Right lobe of liver (tissue), 6 donors: ENCODE measurements at regions not wholly inside any gene's neighbourhood (a gene's known extent, or its start where the extent isn't known, plus 50 kb on each side); places are given as distances from the start of the nearest gene placed in this dataset.
A peak's percentile ranks its signal among the peaks of the same experiment; 100 is the strongest.

Experiments
- ATAC-seq, 4 donors: fragments of 200-7000 bp; cut with Tn5 transposase; one replicate each; pipeline ENCODE4 v1.9.1; 2020; ENCODE audit warnings: mild to moderate bottlenecking in 4 of 4, moderate library complexity in 4 of 4
- DNase-seq, 3 donors: peaks; one replicate each; pipeline ENCODE4 v3.0.0-alpha.2; 2020
- H3K27ac ChIP-seq, 3 donors: fragments of 200-600 bp; one replicate each; pipeline ENCODE4 v1.8.0; 2022
- H3K27me3 ChIP-seq, 2 donors: fragments of 200-600 bp; one replicate each; pipeline ENCODE4 v1.8.0; 2022
- H3K36me3 ChIP-seq, 4 donors: fragments of 200-600 bp; sonication (generic) in 1 of 4; one replicate each; pipeline versions ENCODE4 v1.5.1 to v1.8.0; 2017 to 2022; ENCODE audit warnings: control low read depth in 1 of 4
- H3K4me1 ChIP-seq, 4 donors: fragments of 200-600 bp; sonication (generic) in 1 of 4; one replicate each; pipeline versions ENCODE4 v1.5.1 to v1.8.0; 2017 to 2022; ENCODE audit warnings: control low read depth in 1 of 4
- H3K4me3 ChIP-seq, 3 donors: fragments of 200-600 bp; one replicate each; pipeline ENCODE4 v1.8.0; 2022
- H3K9me3 ChIP-seq, 4 donors: fragments of 200-600 bp; sonication (generic) in 1 of 4; one replicate each; pipeline versions ENCODE4 v1.5.1 to v1.8.0; 2017 to 2022; ENCODE audit warnings: control low read depth in 1 of 4
- POLR2A ChIP-seq: fragments of 450-650 bp; IDR thresholded peaks from one replicate; pipeline ENCODE4 v1.6.1; 2017; ENCODE audit warnings: antibody characterized with exemption, mild to moderate bottlenecking
- whole genome bisulfite sequencing: methylation state at CpG from one replicate; pipeline ENCODE4 v1.1.6; 2018; ENCODE audit warnings: low coverage, low lambda C conversion rate; ENCODE audit not compliant: insufficient coverage; ENCODE audit errors: missing lambda C conversion rate; 5-methylcytosine and 5-hydroxymethylcytosine counted together
- intact Hi-C, 2 donors: fragments of 100-400 bp; cut with DNase I; formaldehyde crosslinking; loops; one replicate each; pipeline versions ENCODE4 v1.11.2 to v1.14.1; 2022
- TF ChIP-seq, protein P1 (sequence below), 4 donors: fragments of 200-600 bp in 3 of 4; fragments of 450-650 bp in 1 of 4; IDR thresholded peaks; one replicate each; pipeline versions ENCODE4 v1.5.1 to v1.8.0; 2016 to 2022; ENCODE audit warnings: antibody characterized with exemption in 4 of 4, mild to moderate bottlenecking in 2 of 4
- donor health status: DM: no; HTN: yes; CAD: no.
- donor health status: DM: no; HTN: no; CAD: no.
- donor health status: DM: no; HTN: no; CAD: no.
- donor health status: DM: no; HTN: yes; CAD: no.
- donor health status: DM: no; HTN: yes; CAD: no.

GRCh38 chr2:16950436-16950835 is 284.8 kb upstream of the CYRIA start:
- peaks cover 0 to 3% (median 0%) of the 10 kb centered on the region in 4 donors for H3K4me1 ChIP-seq
- intact Hi-C loops: no loop called here
- ATAC-seq: no peak
- no peaks in the 10 kb centered on the region for H3K27me3 ChIP-seq
- no peak overlapping the region for H3K27ac ChIP-seq
- no peaks in the 10 kb centered on the region for H3K36me3 ChIP-seq
- TF ChIP-seq, protein P1, sequence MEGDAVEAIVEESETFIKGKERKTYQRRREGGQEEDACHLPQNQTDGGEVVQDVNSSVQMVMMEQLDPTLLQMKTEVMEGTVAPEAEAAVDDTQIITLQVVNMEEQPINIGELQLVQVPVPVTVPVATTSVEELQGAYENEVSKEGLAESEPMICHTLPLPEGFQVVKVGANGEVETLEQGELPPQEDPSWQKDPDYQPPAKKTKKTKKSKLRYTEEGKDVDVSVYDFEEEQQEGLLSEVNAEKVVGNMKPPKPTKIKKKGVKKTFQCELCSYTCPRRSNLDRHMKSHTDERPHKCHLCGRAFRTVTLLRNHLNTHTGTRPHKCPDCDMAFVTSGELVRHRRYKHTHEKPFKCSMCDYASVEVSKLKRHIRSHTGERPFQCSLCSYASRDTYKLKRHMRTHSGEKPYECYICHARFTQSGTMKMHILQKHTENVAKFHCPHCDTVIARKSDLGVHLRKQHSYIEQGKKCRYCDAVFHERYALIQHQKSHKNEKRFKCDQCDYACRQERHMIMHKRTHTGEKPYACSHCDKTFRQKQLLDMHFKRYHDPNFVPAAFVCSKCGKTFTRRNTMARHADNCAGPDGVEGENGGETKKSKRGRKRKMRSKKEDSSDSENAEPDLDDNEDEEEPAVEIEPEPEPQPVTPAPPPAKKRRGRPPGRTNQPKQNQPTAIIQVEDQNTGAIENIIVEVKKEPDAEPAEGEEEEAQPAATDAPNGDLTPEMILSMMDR (IDR thresholded peaks at IDR 0.05): no peak
- TF ChIP-seq POLR2A: no peak
- no peaks in the 10 kb centered on the region for H3K9me3 ChIP-seq
- H3K4me3 ChIP-seq: no peak overlapping the region
- 78% methylated on average over 1 of the region's 2 CpGs for WGBS
- no peak for DNase-seq

GRCh38 chr2:16948710-16949109 is 283.1 kb upstream of the CYRIA start:
- no peaks in the 10 kb centered on the region for H3K36me3 ChIP-seq
- no peaks in the 10 kb centered on the region for H3K27me3 ChIP-seq
- H3K9me3 ChIP-seq: no peaks in the 10 kb centered on the region
- TF ChIP-seq POLR2A: no peak
- TF ChIP-seq, protein P1 (IDR thresholded peaks at IDR 0.05): no peak
- no peak for DNase-seq
- H3K4me1 ChIP-seq: peaks cover 0 to 7% (median 0%) of the 10 kb centered on the region in 4 donors
- no peak overlapping the region for H3K27ac ChIP-seq
- H3K4me3 ChIP-seq: no peak overlapping the region
- ATAC-seq: no peak
- intact Hi-C loops: no loop called here

GRCh38 chr2:16948053-16948452 is 282.4 kb upstream of the CYRIA start:
- no peaks in the 10 kb centered on the region for H3K36me3 ChIP-seq
- WGBS: 57% methylated on average over 2 of the region's 5 CpGs
- no peak overlapping the region for H3K4me3 ChIP-seq
- DNase-seq (no peak), ATAC-seq (no peak)
- intact Hi-C loops: no loop called here
- H3K27me3 ChIP-seq: no peaks in the 10 kb centered on the region
- H3K9me3 ChIP-seq: no peaks in the 10 kb centered on the region
- no peak overlapping the region for H3K27ac ChIP-seq
- no peak for TF ChIP-seq POLR2A
- TF ChIP-seq, protein P1 (IDR thresholded peaks at IDR 0.05): no peak
- peaks cover 0 to 12% (median 0%) of the 10 kb centered on the region in 4 donors for H3K4me1 ChIP-seq

GRCh38 chr2:16943279-16943958 is 277.8 kb upstream of the CYRIA start:
- DNase-seq (peak; percentile 73 to 82 (median 75)), ATAC-seq (peak; percentile 89 to 98 (median 97))
- Histone ChIP-seq H3K27me3 (no peaks in the 10 kb centered on the region), H3K27ac (no peak overlapping the region), H3K36me3 (no peaks in the 10 kb centered on the region), H3K9me3 (no peaks in the 10 kb centered on the region), H3K4me3 (no peak overlapping the region), H3K4me1 (peaks cover 0 to 11% (median 0%) of the 10 kb centered on the region in 4 donors)
- WGBS: 32% methylated on average over 4 of the region's 4 CpGs
- intact Hi-C loops: no loop called here
- TF ChIP-seq POLR2A: no peak
- TF ChIP-seq, protein P1 (IDR thresholded peaks at IDR 0.05): no peak
